ENCODE measurements at regions not wholly inside any gene's neighbourhood (a gene's known extent, or its start where the extent isn't known, plus 50 kb on each side); places are given as distances from the start of the nearest gene placed in this dataset.

DNA sequence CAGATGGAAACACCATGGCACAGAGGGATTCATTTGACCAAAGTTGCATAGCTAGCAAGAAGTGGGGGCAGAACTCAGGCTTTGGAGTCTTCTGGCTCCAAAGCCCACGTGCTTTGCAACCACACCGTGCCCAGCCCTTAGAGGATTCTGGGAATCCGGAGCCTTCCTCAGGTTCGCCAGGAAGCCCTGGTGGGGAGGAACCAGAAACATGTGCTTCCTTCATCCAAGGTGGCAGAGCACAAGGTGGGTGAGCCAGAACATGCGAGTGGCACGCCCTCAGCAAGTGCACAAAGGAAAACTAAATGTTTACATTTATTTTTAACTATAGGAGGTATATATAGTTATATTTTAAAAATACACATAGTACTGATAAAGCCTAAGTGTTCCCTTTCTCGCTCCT is 151.9 kb upstream of the NECTIN1 start:
- no peak overlapping the region for H3K4me3 ChIP-seq (ENCODE audit: low read length)
- H3K9me3 ChIP-seq (ENCODE audit: insufficient read depth, low read length), result no peaks in the 10 kb centered on the region
- H2AFZ ChIP-seq (ENCODE audit: low read depth, low read length), result no peak overlapping the region
- H3K36me3 ChIP-seq (replicated peaks; ENCODE audit: low read depth, low read length), result no peaks in the 10 kb centered on the region
- no peaks in the 10 kb centered on the region for H4K20me1 ChIP-seq (ENCODE audit: insufficient read depth, low read length)
- no peak overlapping the region for H3K4me2 ChIP-seq (ENCODE audit: low read length)
- no peaks in the 10 kb centered on the region for H3K79me2 ChIP-seq (ENCODE audit: low read length)
- peaks cover 44% of the 10 kb centered on the region for H3K27me3 ChIP-seq (ENCODE audit: low read depth, low read length)
- no peak overlapping the region for H3K27ac ChIP-seq (ENCODE audit: low read length)
- H3K4me1 ChIP-seq (ENCODE audit: low read length), result no peaks in the 10 kb centered on the region
- no peak overlapping the region for H3K9ac ChIP-seq (ENCODE audit: low read length)
- TF ChIP-seq EZH2phosphoT487 (IDR thresholded peaks at IDR 0.05; ENCODE audit: low read depth), result no peak
- TF ChIP-seq, protein P1, sequence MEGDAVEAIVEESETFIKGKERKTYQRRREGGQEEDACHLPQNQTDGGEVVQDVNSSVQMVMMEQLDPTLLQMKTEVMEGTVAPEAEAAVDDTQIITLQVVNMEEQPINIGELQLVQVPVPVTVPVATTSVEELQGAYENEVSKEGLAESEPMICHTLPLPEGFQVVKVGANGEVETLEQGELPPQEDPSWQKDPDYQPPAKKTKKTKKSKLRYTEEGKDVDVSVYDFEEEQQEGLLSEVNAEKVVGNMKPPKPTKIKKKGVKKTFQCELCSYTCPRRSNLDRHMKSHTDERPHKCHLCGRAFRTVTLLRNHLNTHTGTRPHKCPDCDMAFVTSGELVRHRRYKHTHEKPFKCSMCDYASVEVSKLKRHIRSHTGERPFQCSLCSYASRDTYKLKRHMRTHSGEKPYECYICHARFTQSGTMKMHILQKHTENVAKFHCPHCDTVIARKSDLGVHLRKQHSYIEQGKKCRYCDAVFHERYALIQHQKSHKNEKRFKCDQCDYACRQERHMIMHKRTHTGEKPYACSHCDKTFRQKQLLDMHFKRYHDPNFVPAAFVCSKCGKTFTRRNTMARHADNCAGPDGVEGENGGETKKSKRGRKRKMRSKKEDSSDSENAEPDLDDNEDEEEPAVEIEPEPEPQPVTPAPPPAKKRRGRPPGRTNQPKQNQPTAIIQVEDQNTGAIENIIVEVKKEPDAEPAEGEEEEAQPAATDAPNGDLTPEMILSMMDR (IDR thresholded peaks at IDR 0.05; ENCODE audit: low read depth, low read length), result no peak

DNA sequence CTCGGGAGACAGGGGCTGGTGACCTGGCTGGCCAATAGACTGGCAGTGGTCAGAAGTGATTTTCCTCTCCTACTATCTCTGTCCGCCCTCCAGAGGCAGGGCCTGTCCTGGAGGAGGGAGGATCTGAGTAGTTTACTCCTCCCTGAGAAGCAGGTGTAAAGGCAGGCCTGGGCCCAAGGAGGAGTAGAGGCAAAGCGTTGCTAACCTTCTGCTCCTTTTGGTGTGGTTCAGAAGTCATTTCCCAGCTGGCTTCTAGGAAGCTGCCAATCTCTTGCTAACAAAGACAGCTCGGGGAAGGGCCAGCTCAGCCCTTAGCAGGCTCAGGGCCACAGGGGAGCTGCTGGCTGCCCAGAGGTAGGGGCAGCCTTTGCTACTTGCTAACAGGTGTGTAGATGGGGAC is 151.1 kb upstream of the NECTIN1 start:
- no peak overlapping the region for H3K27ac ChIP-seq (ENCODE audit: low read length)
- peaks cover 37% of the 10 kb centered on the region for H3K27me3 ChIP-seq (ENCODE audit: low read depth, low read length)
- H3K4me2 ChIP-seq (ENCODE audit: low read length), result no peak overlapping the region
- H2AFZ ChIP-seq (ENCODE audit: low read depth, low read length), result no peak overlapping the region
- H3K9ac ChIP-seq (ENCODE audit: low read length), result no peak overlapping the region
- H3K36me3 ChIP-seq (replicated peaks; ENCODE audit: low read depth, low read length), result no peaks in the 10 kb centered on the region
- TF ChIP-seq EZH2phosphoT487 (IDR thresholded peaks at IDR 0.05; ENCODE audit: low read depth), result no peak
- TF ChIP-seq, protein P1 (IDR thresholded peaks at IDR 0.05; ENCODE audit: low read depth, low read length), result no peak
- H3K79me2 ChIP-seq (ENCODE audit: low read length), result no peaks in the 10 kb centered on the region
- no peak overlapping the region for H3K4me3 ChIP-seq (ENCODE audit: low read length)
- no peaks in the 10 kb centered on the region for H3K9me3 ChIP-seq (ENCODE audit: insufficient read depth, low read length)
- H4K20me1 ChIP-seq (ENCODE audit: insufficient read depth, low read length), result no peaks in the 10 kb centered on the region
- H3K4me1 ChIP-seq (ENCODE audit: low read length), result no peaks in the 10 kb centered on the region

DNA sequence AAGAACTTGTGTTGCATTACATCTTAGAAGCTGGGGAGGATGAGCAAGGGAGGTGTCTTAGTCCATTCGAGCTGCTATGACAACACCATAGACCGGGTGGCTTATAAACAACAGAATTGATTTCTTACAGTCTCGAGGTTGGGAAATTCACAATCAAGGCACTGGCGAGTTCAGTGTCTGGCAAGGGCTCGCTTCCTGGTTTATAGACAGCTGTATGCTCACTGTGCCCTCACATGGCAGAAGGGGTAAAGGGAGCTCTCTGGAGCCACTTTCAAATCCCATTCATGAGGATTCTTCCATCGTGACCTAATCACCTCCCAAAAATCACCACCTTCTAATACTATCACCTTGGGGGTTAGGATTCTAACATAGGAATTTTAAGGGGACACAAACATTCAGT is 150.0 kb upstream of the NECTIN1 start:
- no peaks in the 10 kb centered on the region for H3K36me3 ChIP-seq (replicated peaks; ENCODE audit: low read depth, low read length)
- H3K9ac ChIP-seq (ENCODE audit: low read length), result no peak overlapping the region
- H3K9me3 ChIP-seq (ENCODE audit: insufficient read depth, low read length), result no peaks in the 10 kb centered on the region
- no peak overlapping the region for H3K27ac ChIP-seq (ENCODE audit: low read length)
- H3K4me3 ChIP-seq (ENCODE audit: low read length), result no peak overlapping the region
- TF ChIP-seq EZH2phosphoT487 (IDR thresholded peaks at IDR 0.05; ENCODE audit: low read depth), result no peak
- TF ChIP-seq, protein P1 (IDR thresholded peaks at IDR 0.05; ENCODE audit: low read depth, low read length), result peak; percentile 36
- H3K4me1 ChIP-seq (ENCODE audit: low read length), result no peaks in the 10 kb centered on the region
- H3K79me2 ChIP-seq (ENCODE audit: low read length), result no peaks in the 10 kb centered on the region
- H3K27me3 ChIP-seq (ENCODE audit: low read depth, low read length), result peaks cover 37% of the 10 kb centered on the region
- H3K4me2 ChIP-seq (ENCODE audit: low read length), result no peak overlapping the region
- H2AFZ ChIP-seq (ENCODE audit: low read depth, low read length), result no peak overlapping the region
- no peaks in the 10 kb centered on the region for H4K20me1 ChIP-seq (ENCODE audit: insufficient read depth, low read length)

GRCh38 chr11:119876841-119877240 is 147.8 kb upstream of the NECTIN1 start:
- Histone ChIP-seq H3K9ac (ENCODE audit: low read length) (no peak overlapping the region), H3K27me3 (ENCODE audit: low read depth, low read length) (peaks cover 34% of the 10 kb centered on the region), H3K4me1 (ENCODE audit: low read length) (no peaks in the 10 kb centered on the region), H3K4me2 (ENCODE audit: low read length) (no peak overlapping the region), H2AFZ (ENCODE audit: low read depth, low read length) (no peak overlapping the region), H3K4me3 (ENCODE audit: low read length) (no peak overlapping the region), H3K27ac (ENCODE audit: low read length) (no peak overlapping the region), H3K79me2 (ENCODE audit: low read length) (no peaks in the 10 kb centered on the region), H4K20me1 (ENCODE audit: insufficient read depth, low read length) (no peaks in the 10 kb centered on the region), H3K9me3 (ENCODE audit: insufficient read depth, low read length) (no peaks in the 10 kb centered on the region), H3K36me3 (replicated peaks; ENCODE audit: low read depth, low read length) (no peaks in the 10 kb centered on the region)
- TF ChIP-seq, protein P1 (IDR thresholded peaks at IDR 0.05; ENCODE audit: low read depth, low read length), result no peak
- TF ChIP-seq EZH2phosphoT487 (IDR thresholded peaks at IDR 0.05; ENCODE audit: low read depth), result no peak
